IMR-90 (cell line): ENCODE measurements at regions not wholly inside any gene's neighbourhood (a gene's known extent, or its start where the extent isn't known, plus 50 kb on each side); places are given as distances from the start of the nearest gene placed in this dataset.

ENCODE experiments used
- CEBPB ChIP-seq: IDR thresholded peaks from 2 replicates; pipeline ENCODE4 v1.6.1; 2012; ENCODE audit warnings: low read depth, low read length, improper control_type of control experiment
- FOS ChIP-seq: fragments of 150-350 bp; IDR thresholded peaks from 2 replicates; pipeline ENCODE4 v1.6.1; 2016; ENCODE audit warnings: low read depth, low read length
- MAZ ChIP-seq: IDR thresholded peaks from 2 replicates; pipeline ENCODE4 v1.6.1; 2012; ENCODE audit warnings: low read depth, mild to moderate bottlenecking, low read length, improper control_type of control experiment, moderate library complexity, borderline replicate concordance
- POLR2A ChIP-seq: IDR thresholded peaks from 2 replicates; pipeline ENCODE4 v1.6.1; 2012; ENCODE audit warnings: mild to moderate bottlenecking, low read depth, low read length
- SMC3 ChIP-seq: fragments of 150-350 bp; IDR thresholded peaks from 2 replicates; pipeline ENCODE4 v1.6.1; 2016; ENCODE audit warnings: low read depth, mild to moderate bottlenecking, antibody characterized with exemption, low read length, moderate library complexity
- USF2 ChIP-seq: fragments of 150-350 bp; IDR thresholded peaks from 2 replicates; pipeline ENCODE4 v1.6.1; 2017; ENCODE audit warnings: mild to moderate bottlenecking, antibody characterized with exemption, low read length, low read depth
- TF ChIP-seq, protein P1 (sequence below): conservative IDR thresholded peaks from 2 replicates; pipeline ENCODE4 v1.5.1; 2012; ENCODE audit warnings: mild to moderate bottlenecking, low read depth, low read length, improper control_type of control experiment

DNA sequence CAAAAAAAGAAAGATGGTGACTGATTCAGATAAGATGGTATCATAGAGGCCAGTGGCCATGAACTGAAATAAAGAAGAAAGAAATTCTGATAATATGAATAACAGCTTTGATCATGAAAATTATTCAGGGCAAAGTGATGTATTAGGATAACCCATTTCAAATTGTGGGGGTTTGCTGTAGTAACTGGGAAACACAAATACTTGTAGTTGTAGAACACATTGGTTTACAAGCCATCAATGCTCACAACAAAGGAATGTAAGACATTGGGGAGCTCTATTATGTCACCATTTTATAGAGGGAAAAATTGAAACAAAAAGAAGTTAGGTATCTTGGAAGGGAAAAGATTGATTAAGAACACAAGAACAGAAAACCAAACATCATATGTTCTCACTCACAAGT lies 140.4 kb upstream of the FRMD6 start:
- TF ChIP-seq MAZ, result no peak
- TF ChIP-seq, protein P1, sequence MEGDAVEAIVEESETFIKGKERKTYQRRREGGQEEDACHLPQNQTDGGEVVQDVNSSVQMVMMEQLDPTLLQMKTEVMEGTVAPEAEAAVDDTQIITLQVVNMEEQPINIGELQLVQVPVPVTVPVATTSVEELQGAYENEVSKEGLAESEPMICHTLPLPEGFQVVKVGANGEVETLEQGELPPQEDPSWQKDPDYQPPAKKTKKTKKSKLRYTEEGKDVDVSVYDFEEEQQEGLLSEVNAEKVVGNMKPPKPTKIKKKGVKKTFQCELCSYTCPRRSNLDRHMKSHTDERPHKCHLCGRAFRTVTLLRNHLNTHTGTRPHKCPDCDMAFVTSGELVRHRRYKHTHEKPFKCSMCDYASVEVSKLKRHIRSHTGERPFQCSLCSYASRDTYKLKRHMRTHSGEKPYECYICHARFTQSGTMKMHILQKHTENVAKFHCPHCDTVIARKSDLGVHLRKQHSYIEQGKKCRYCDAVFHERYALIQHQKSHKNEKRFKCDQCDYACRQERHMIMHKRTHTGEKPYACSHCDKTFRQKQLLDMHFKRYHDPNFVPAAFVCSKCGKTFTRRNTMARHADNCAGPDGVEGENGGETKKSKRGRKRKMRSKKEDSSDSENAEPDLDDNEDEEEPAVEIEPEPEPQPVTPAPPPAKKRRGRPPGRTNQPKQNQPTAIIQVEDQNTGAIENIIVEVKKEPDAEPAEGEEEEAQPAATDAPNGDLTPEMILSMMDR, result no peak
- no peak for TF ChIP-seq SMC3
- no peak for TF ChIP-seq FOS
- no peak for TF ChIP-seq POLR2A
- TF ChIP-seq CEBPB, result no peak
- no peak for TF ChIP-seq USF2
